ENCODE measurements at regions not wholly inside any gene's neighbourhood (a gene's known extent, or its start where the extent isn't known, plus 50 kb on each side); places are given as distances from the start of the nearest gene placed in this dataset.
"Not testable (repeated sequence)": the region's sequence is repeated elsewhere in the genome, so short reads cannot be mapped to it uniquely, and the experiment has no call there.

- Mint-ChIP-seq H3K36me3 (no peaks in the 10 kb centered on the region), H3K4me1 (ENCODE audit: low read depth) (no peaks in the 10 kb centered on the region), H3K4me3 (no peak overlapping the region), H3K27ac (no peak overlapping the region), H3K9me3 (ENCODE audit: low read depth) (no peaks in the 10 kb centered on the region), H3K27me3 (no peaks in the 10 kb centered on the region)
Measured at GRCh38 chr2:129010262-129010661, 691.6 kb upstream of the HS6ST1 start.

- Mint-ChIP-seq H3K4me3 (no peak overlapping the region), H3K27me3 (no peaks in the 10 kb centered on the region), H3K4me1 (ENCODE audit: low read depth) (no peaks in the 10 kb centered on the region), H3K9me3 (ENCODE audit: low read depth) (no peaks in the 10 kb centered on the region), H3K36me3 (no peaks in the 10 kb centered on the region), H3K27ac (no peak overlapping the region)
Measured at GRCh38 chr2:129011466-129012061, 692.9 kb upstream of the HS6ST1 start.

- H3K4me3 Mint-ChIP-seq, result no peak overlapping the region
- no peaks in the 10 kb centered on the region for H3K36me3 Mint-ChIP-seq
- H3K4me1 Mint-ChIP-seq (ENCODE audit: low read depth), result no peaks in the 10 kb centered on the region
- no peak overlapping the region for H3K27ac Mint-ChIP-seq
- H3K9me3 Mint-ChIP-seq (ENCODE audit: low read depth), result no peaks in the 10 kb centered on the region
- no peaks in the 10 kb centered on the region for H3K27me3 Mint-ChIP-seq
Measured at GRCh38 chr2:129014432-129014831, 695.8 kb upstream of the HS6ST1 start.

GRCh38 chr2:129015397-129016285, 697.0 kb upstream of the HS6ST1 start:
- no peaks in the 10 kb centered on the region for H3K27me3 Mint-ChIP-seq
- no peaks in the 10 kb centered on the region for H3K36me3 Mint-ChIP-seq
- no peak overlapping the region for H3K27ac Mint-ChIP-seq
- no peaks in the 10 kb centered on the region for H3K4me1 Mint-ChIP-seq (ENCODE audit: low read depth)
- no peak overlapping the region for H3K4me3 Mint-ChIP-seq
- H3K9me3 Mint-ChIP-seq (ENCODE audit: low read depth), result no peaks in the 10 kb centered on the region

- Mint-ChIP-seq H3K4me1 (ENCODE audit: low read depth) (no peaks in the 10 kb centered on the region), H3K4me3 (no peak overlapping the region), H3K9me3 (ENCODE audit: low read depth) (no peaks in the 10 kb centered on the region), H3K27me3 (no peaks in the 10 kb centered on the region), H3K27ac (no peak overlapping the region), H3K36me3 (no peaks in the 10 kb centered on the region)
Measured at GRCh38 chr2:129016972-129017371, 698.3 kb upstream of the HS6ST1 start.

GRCh38 chr2:129024796-129025195, 706.1 kb upstream of the HS6ST1 start:
- H3K4me3 Mint-ChIP-seq, result no peak overlapping the region
- no peak overlapping the region for H3K27ac Mint-ChIP-seq
- H3K9me3 Mint-ChIP-seq (ENCODE audit: low read depth), result no peaks in the 10 kb centered on the region
- no peaks in the 10 kb centered on the region for H3K36me3 Mint-ChIP-seq
- H3K27me3 Mint-ChIP-seq, result no peaks in the 10 kb centered on the region
- no peaks in the 10 kb centered on the region for H3K4me1 Mint-ChIP-seq (ENCODE audit: low read depth)

- H3K4me1 Mint-ChIP-seq (ENCODE audit: low read depth), result no peaks in the 10 kb centered on the region
- no peaks in the 10 kb centered on the region for H3K36me3 Mint-ChIP-seq
- H3K4me3 Mint-ChIP-seq, result no peak overlapping the region
- no peak overlapping the region for H3K27ac Mint-ChIP-seq
- H3K9me3 Mint-ChIP-seq (ENCODE audit: low read depth), result peaks cover 3% of the 10 kb centered on the region
- H3K27me3 Mint-ChIP-seq, result no peaks in the 10 kb centered on the region
Measured at GRCh38 chr2:129035992-129036391, 717.3 kb upstream of the HS6ST1 start.

- H3K9me3 Mint-ChIP-seq (ENCODE audit: low read depth), result peaks cover 11% of the 10 kb centered on the region
- H3K4me3 Mint-ChIP-seq; H3K36me3 Mint-ChIP-seq; H3K4me1 Mint-ChIP-seq (ENCODE audit: low read depth); H3K27ac Mint-ChIP-seq; H3K27me3 Mint-ChIP-seq: not testable (repeated sequence)
Measured at GRCh38 chr2:129043677-129044076, 725.0 kb upstream of the HS6ST1 start.

GRCh38 chr2:129046475-129046874, 727.8 kb upstream of the HS6ST1 start:
- H3K4me3 Mint-ChIP-seq; H3K4me1 Mint-ChIP-seq (ENCODE audit: low read depth); H3K27me3 Mint-ChIP-seq: not testable (repeated sequence)

GRCh38 chr2:129050101-129050500, 731.4 kb upstream of the HS6ST1 start:
- Mint-ChIP-seq H3K36me3 (no peaks in the 10 kb centered on the region), H3K4me1 (ENCODE audit: low read depth) (no peaks in the 10 kb centered on the region), H3K27ac (no peak overlapping the region), H3K4me3 (no peak overlapping the region), H3K27me3 (no peaks in the 10 kb centered on the region), H3K9me3 (ENCODE audit: low read depth) (no peaks in the 10 kb centered on the region)

More at GRCh38 chr2:129046475-129046874, 727.8 kb upstream of the HS6ST1 start:
- H3K27ac Mint-ChIP-seq; H3K9me3 Mint-ChIP-seq (ENCODE audit: low read depth); H3K36me3 Mint-ChIP-seq: not testable (repeated sequence)

GRCh38 chr2:129055242-129055641, 736.6 kb upstream of the HS6ST1 start:
- Mint-ChIP-seq H3K27me3 (no peaks in the 10 kb centered on the region), H3K4me3 (no peak overlapping the region), H3K9me3 (ENCODE audit: low read depth) (no peaks in the 10 kb centered on the region), H3K27ac (no peak overlapping the region), H3K4me1 (ENCODE audit: low read depth) (no peaks in the 10 kb centered on the region), H3K36me3 (no peaks in the 10 kb centered on the region)

- H3K9me3 Mint-ChIP-seq (ENCODE audit: low read depth), result no peaks in the 10 kb centered on the region
- H3K27me3 Mint-ChIP-seq, result no peaks in the 10 kb centered on the region
- H3K4me3 Mint-ChIP-seq, result no peak overlapping the region
- H3K27ac Mint-ChIP-seq, result no peak overlapping the region
- no peaks in the 10 kb centered on the region for H3K36me3 Mint-ChIP-seq
- no peaks in the 10 kb centered on the region for H3K4me1 Mint-ChIP-seq (ENCODE audit: low read depth)
Measured at GRCh38 chr2:129055824-129056223, 737.2 kb upstream of the HS6ST1 start.

GRCh38 chr2:129056309-129056958, 737.8 kb upstream of the HS6ST1 start:
- H3K4me1 Mint-ChIP-seq (ENCODE audit: low read depth), result no peaks in the 10 kb centered on the region
- H3K9me3 Mint-ChIP-seq (ENCODE audit: low read depth), result no peaks in the 10 kb centered on the region
- no peak overlapping the region for H3K4me3 Mint-ChIP-seq
- H3K27ac Mint-ChIP-seq, result no peak overlapping the region
- H3K27me3 Mint-ChIP-seq, result no peaks in the 10 kb centered on the region
- no peaks in the 10 kb centered on the region for H3K36me3 Mint-ChIP-seq

- Mint-ChIP-seq H3K27me3 (no peaks in the 10 kb centered on the region), H3K36me3 (no peaks in the 10 kb centered on the region), H3K4me3 (no peak overlapping the region), H3K9me3 (ENCODE audit: low read depth) (no peaks in the 10 kb centered on the region), H3K4me1 (ENCODE audit: low read depth) (no peaks in the 10 kb centered on the region), H3K27ac (no peak overlapping the region)
Measured at GRCh38 chr2:129056959-129057317, 738.3 kb upstream of the HS6ST1 start.

GRCh38 chr2:129058981-129059380, 740.3 kb upstream of the HS6ST1 start:
- no peak overlapping the region for H3K27ac Mint-ChIP-seq
- H3K4me3 Mint-ChIP-seq, result no peak overlapping the region
- H3K27me3 Mint-ChIP-seq, result no peaks in the 10 kb centered on the region
- no peaks in the 10 kb centered on the region for H3K4me1 Mint-ChIP-seq (ENCODE audit: low read depth)
- no peaks in the 10 kb centered on the region for H3K9me3 Mint-ChIP-seq (ENCODE audit: low read depth)
- H3K36me3 Mint-ChIP-seq, result no peaks in the 10 kb centered on the region
